Fibroblast of lung (primary cell): ENCODE measurements at regions not wholly inside any gene's neighbourhood (a gene's known extent, or its start where the extent isn't known, plus 50 kb on each side); places are given as distances from the start of the nearest gene placed in this dataset.

ENCODE experiments used
- CTCF ChIP-seq, 2 donors: IDR thresholded peaks in 1 of 2; conservative IDR thresholded peaks in 1 of 2; 1 replicate in 1 of 2; 2 replicates in 1 of 2; pipeline ENCODE4 v1.5.1; 2011 to 2012; ENCODE audit warnings: low read length in 2 of 2, control low read depth in 1 of 2, inconsistent platforms in 1 of 2, low read depth in 1 of 2, mild to moderate bottlenecking in 1 of 2
- EZH2 ChIP-seq: IDR thresholded peaks from 2 replicates; pipeline ENCODE4 v1.5.1; 2012; ENCODE audit warnings: low read length, control low read depth, mild to moderate bottlenecking; ENCODE audit errors: missing control alignments

GRCh38 chr4:55017406-55017805 lies 108.0 kb downstream of the KDR start:
- TF ChIP-seq CTCF (conservative IDR thresholded peaks at IDR 0.05 in 1 of 2, IDR thresholded peaks at IDR 0.05 in 1 of 2; ENCODE audit: low read depth in 1 of 2, low read length in 2 of 2) = no peak
- TF ChIP-seq EZH2 = no peak
